CMK (cell line): ENCODE measurements at regions not wholly inside any gene's neighbourhood (a gene's known extent, or its start where the extent isn't known, plus 50 kb on each side); places are given as distances from the start of the nearest gene placed in this dataset.
"Not testable (repeated sequence)": the region's sequence is repeated elsewhere in the genome, so short reads cannot be mapped to it uniquely, and the experiment has no call there.

Experiments used
- DNase-seq: peaks from one replicate; pipeline ENCODE4 v3.0.0-alpha.2; 2010; ENCODE audit warnings: low read depth

DNA sequence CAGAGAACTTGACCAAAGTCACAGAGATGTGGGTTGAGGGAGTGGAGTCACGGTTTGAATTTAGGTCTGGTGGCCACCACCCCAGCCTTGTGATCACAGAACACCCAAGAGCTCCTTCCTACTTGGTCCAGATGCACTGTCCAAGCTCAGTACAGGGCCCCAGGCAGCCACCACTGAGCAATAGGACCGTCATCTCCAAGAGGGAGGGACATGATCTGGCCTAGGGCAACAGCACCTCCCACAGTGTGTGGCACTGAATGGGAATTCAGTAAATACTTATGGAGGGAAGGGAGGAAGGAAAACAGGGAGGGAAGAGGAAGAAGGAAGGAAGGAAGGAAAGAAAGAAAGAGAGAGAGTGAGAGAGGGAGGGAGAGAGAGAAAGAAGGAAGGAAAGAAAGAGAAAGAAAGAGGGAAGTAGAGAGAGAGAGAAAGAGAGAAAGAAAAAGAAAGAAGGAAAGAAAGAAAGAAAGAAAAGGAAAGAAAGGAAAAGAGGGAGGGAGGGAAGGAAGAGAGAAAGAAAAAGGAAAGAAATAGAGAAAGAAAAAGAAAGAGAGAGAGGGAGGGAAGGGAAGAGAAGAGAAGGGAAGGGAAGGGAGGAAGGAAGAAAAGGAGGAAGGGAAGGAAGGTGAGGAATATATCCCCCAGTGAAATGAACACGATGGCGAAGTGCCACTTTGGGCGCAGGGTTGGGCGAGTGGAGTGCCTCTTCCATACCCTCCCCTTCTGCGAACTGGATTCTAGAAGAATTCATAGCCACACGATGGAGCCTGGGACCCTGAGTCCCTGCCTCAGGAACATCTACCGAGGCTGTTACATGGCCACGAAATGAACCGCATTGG, 243.7 kb downstream of the TFAP2C start:
- no peak for DNase-seq

GRCh38 chr20:56873836-56874235, 244.7 kb downstream of the TFAP2C start:
- DNase-seq = no peak

DNA sequence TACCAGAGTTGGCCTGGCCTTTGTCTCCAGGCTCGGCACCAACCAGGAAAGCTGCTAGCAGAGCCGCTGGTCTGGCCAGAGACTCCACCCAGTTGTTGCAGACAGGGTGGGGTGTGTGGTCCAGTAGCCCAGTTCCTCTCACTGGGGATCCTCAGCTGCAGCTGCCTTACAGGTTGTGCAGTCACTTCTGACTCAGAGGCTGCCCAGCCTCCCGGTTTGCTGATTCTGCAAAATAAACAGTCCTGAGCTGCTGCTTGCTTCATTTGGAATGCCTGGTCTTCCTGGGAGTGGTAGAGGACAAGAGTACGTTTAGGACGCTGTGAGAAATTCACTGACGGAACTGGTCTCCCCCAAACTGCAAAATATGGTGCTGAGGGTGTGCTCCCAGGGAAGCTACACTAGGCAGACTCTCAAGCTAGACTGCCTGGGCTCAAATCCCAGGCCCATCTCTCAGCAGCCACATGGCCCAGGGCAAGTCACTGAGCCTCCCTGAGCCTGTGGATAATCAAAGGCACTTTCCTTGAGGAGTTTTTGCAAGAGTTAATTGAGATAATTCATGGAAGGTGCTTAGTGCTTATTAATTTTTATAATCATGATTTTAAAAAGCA, 246.1 kb downstream of the TFAP2C start:
- no peak for DNase-seq

GRCh38 chr20:56875803-56876202, 246.7 kb downstream of the TFAP2C start:
- DNase-seq = no peak

DNA sequence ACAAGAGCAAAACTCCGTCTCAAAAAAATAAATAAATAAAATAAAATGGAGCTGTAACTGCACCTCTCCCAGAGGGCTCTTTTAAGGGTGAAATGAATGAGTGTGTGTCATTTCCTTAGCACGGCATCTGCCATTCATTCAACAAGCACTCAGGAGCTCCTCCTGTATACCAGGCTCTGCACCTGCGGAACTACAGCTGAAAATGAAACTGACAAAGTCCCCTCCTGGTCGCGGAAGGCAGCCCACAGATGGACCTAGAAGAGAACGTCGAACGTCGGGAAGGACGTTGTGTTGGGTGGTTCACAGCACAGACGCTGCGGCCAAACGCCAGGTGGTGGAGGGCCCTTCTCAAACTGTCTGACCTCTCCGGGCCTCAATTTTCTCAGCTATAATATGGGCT, 256.4 kb downstream of the TFAP2C start:
- DNase-seq = no peak

DNA sequence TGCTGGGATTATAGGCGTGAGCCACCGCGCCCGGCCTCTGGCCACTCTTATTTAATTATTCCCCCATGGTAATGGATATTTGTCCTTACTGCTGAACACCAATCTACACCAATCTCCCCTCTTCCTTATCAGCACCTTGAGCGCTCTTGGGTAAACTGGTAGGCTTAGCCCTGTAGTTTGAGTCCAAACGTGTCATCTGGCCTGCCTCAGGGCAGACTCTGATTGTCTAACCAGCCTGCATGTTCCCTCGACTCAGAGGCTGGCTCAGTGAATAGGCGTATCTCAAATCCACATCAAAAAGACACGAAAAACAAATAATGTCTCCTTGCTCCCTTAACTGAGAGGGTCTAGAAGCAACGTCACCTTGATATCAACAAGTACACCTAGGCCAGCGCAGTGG, 260.9 kb downstream of the TFAP2C start:
- no peak for DNase-seq

DNA sequence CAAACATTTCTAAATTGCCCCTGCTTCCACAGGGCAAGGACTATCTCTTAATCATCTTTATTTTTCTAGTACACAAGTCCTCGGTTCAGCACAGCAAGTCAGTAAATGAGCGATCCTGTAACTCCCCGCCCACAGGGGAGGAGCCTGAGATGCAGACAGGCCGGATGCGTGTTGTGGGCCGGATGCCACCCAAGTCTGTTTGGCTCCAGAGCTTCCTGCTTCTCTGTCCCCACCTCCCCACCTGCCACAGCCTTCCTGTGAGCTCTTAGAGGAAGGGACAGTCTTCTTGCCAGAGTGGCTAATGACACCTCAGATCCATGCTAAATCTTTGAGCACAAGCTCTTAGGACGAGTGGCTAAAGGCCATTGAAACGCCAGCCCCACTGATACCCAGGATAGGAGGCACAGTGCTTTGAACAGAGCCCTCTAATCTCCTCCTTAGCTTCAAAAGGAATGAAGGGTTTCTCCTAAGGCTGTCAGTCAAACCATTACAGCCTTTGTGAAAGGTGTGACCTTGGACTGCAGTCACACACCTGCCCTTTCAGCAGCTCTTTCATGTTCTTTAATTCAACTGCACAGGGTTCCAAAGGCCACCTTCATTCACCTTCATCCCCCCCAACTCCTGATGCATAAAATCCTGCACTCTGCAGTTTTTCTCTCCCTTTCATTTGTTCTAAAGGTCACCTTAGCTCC, 264.3 kb downstream of the TFAP2C start:
- peak; percentile 12 for DNase-seq

DNA sequence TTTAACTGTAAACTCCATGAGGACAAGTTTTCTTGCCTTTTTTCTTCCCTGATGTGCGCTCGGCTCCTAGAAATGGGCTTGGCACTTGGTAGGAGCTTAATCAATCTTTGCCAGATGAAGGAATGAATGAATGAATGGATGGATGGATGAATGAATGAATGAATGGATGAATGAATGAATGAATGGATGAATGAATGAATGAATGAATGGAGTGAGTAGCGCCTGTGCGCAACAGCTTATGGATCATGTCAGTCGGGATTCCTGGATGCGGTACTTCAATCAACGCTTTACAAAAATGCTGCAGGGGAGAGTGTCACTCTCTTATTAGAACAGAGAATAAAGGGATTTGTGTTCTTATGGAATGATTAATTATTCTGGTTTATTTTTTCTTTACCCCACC, 267.3 kb downstream of the TFAP2C start:
- no peak for DNase-seq

GRCh38 chr20:56897318-56897957, 268.3 kb downstream of the TFAP2C start:
- DNase-seq = no peak

GRCh38 chr20:56897958-56898349, 268.8 kb downstream of the TFAP2C start:
- DNase-seq = no peak

GRCh38 chr20:56899506-56899905, 270.4 kb downstream of the TFAP2C start:
- no peak for DNase-seq

DNA sequence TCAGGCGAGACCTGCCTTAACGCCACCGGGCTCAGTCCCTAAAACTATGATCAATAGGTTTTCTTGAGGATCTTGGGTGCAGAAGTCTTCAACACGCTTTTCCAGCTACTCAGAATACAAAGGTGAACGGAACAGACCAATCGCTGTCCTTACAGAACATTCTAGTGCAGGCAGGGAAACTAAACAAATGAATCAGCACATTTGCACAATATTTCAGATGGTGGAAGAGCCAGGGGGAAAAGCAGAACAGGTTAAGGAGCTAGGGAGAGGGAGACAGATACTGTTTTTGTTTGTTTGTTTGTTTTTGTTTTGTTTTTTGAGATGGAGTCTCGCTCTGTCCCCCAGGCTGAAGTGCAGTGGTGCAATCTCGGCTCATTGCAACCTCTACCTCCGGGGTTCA, 271.1 kb downstream of the TFAP2C start:
- DNase-seq = no peak

DNA sequence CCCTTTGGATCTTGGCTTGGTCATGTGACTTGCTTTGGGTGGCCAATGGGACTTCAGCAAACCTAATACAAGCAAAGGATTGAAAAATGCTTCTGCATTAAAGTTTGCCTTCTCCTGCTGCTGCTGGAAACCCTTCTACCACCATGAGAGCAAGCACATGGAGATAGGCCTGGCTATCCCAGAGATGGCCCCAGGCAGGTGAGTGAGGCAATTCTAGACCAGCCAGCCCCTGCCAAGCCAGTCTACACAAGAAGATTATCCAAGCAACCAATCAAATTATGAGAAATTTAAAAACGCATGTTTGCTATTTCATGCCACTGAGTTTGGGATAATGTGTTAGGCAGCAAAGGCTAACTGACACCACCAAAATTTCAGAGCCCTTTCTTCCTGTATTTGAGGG, 274.3 kb downstream of the TFAP2C start:
- no peak for DNase-seq

DNA sequence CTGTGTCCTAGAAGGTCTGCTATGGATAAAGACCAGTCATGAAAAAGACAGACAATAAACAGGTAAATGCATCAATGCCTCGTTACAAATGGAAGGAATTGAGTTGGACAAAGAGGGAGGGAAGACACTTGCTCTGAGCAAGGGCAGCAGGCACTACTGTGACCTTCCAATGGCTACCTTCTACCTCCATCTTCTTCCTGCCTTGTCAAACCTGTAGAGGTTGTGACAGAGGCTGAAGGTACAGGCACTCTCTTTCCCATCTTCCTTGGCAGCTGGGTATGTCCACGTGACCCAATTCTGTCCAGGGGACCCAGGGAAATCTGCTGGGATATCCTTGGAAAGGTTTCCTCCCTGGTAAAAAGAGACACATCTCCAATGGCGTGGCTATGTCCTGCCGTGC, 274.8 kb downstream of the TFAP2C start:
- DNase-seq = no peak

DNA sequence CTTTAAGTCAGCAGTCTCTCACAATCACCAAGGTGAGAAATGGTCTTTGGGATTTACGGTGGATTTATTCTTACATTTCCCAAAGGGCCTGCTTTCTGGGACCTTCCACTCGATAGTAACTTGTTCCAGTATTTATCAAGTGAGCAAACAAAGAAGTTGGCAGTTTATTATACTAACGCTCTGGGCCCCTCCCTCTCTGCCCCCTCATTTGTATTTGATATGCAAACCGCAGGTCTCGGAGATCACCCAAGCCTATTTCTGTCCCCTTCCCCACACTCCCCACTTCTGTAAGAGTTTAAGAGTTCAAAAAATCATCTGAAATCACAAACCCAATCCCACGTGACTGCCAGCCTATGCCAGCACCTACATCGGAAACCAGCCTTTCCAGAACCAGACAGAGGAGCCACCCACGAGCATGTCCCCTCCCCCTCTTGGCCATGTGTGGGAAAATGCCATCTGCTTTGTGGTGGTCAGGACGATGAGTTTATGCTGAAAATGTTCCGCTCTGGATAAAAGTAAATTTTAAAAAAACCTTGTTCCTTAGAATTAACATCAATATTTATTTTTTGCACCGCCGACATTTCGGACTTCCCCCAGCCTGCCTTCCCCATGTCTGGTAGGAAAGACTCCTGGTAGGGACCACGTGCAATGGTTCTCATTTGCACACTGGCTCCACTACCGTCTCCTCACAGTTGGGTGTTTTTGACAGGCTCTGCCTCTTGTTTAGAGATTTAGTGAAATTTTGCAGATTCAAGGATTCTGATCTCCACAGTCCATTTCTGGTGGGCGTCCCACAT, 281.0 kb downstream of the TFAP2C start:
- no peak for DNase-seq

GRCh38 chr20:56911946-56912345, 282.8 kb downstream of the TFAP2C start:
- DNase-seq = no peak

- DNase-seq = no peak
These were observed 285.4 kb downstream of the TFAP2C start for GRCh38 chr20:56914532-56914931.

GRCh38 chr20:56916345-56916622, 287.2 kb downstream of the TFAP2C start:
- DNase-seq = no peak

DNA sequence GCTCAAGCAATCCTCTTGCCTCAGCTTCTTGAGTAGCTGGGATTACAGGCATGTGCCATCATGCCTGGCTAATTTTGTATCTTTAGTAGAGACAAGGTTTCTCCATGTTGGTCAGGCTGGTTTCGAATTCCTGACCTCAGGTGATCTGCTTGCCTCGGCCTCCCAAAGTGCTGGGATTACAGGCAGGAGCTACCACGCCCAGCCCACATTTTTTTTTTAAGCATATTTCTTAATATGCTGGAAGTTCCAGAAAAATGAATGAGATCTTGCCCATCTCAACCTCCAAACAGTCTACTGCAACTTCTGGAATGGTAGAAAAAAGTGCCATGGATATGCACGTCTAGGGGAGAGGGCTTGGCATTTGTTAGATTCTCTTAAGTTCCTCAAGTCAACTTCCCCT, 290.9 kb downstream of the TFAP2C start:
- DNase-seq = not testable (repeated sequence)

- DNase-seq = no peak
These were observed 293.4 kb downstream of the TFAP2C start for GRCh38 chr20:56922497-56922896.

DNA sequence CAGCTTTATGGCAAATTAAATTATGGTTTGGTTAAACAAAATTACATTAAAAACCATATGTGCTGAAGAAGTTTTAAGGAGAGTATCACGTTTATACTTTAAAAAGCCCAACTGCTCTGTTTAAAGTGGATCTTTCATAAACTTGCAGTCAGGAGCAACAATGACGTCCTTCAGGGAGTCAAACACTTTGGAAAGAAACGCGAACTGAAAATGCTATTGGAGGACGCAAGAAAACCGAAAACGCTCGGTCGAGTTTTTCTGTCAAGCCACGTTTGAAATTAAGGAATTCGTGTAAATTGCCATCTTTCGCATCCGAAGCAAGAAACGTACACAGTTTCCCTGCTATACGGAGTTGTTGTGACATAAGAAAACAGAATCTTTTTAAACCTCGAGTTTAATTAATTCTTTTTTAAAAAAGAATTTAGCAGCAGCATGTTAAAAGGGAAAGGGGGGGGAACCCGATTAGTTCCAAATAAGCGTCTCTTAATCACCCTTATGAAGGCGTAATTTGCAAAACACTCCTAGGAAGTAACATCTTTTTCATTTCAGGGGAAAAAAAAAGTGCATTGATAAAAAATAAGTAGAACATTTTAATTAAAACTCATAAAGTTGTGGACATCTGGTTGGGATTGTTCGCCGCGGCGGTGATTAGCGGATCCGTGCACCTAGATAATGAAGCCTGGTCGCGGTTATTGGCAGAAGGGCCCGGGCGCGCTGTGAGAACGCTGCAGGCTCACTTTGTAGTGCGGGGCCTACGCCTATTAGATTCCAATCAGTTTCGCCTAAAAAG, 295.4 kb downstream of the TFAP2C start:
- DNase-seq = no peak
